ENCODE measurements at regions not wholly inside any gene's neighbourhood (a gene's known extent, or its start where the extent isn't known, plus 50 kb on each side); places are given as distances from the start of the nearest gene placed in this dataset.
A peak's percentile ranks its signal among the peaks of the same experiment; 100 is the strongest.

DNA sequence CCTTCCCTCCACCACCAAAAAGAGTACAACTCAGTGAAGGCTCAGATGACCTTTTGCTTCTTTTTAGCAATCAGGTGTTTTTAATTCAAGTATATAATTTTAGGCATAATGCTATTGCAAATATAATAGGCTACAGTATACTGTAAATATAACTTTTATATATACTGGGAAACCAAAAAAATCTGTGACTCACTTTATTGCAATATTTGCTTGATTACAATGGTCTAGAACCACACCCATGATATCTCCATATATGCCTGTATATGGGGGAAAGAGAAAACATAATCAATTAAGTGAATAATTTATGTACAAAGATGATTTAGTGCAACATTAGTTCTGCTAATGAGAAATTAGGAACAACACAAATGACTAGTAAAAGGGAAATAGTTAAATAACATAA lies 134.3 kb downstream of the TLE3 start:
- DNase-seq = no peak

DNA sequence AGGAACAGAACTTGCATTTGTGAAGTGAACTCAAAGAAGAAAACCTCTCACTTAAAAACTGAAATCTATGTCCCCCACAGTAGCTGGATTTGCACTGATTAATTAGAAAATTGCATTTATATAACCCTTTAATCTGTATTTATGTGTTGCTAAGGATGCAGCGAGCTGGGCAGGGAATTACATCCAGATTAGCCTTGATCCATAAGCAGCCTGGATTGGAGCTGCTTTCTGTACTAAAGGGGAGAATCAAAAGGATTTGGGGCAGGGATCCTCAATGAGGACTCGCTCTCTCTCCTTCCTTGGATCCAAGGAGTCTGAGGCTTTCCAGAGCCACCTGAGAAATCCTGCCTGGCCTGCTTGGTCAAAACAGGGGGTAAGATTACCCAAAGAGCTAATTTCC lies 125.9 kb downstream of the TLE3 start:
- no peak for DNase-seq

DNA sequence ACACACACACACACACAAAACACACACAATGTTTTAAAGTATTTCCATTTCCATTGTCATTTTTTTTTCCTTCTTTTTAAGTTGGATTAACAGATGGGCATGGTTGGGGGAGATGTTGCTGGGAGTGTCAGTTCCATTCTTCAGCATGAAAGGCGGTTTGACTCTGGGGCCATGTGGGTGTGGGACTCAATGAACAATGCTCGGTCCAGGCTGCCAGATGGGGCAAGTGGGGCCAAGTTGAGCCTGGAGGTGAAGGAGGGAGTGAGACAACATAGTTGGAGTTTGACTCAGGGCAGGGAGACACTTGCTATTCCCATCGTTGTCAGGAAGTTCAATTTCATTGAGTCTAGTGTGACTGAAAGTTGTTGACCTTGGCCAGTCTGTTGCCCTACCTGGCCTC lies 125.3 kb downstream of the TLE3 start:
- DNase-seq = no peak

DNA sequence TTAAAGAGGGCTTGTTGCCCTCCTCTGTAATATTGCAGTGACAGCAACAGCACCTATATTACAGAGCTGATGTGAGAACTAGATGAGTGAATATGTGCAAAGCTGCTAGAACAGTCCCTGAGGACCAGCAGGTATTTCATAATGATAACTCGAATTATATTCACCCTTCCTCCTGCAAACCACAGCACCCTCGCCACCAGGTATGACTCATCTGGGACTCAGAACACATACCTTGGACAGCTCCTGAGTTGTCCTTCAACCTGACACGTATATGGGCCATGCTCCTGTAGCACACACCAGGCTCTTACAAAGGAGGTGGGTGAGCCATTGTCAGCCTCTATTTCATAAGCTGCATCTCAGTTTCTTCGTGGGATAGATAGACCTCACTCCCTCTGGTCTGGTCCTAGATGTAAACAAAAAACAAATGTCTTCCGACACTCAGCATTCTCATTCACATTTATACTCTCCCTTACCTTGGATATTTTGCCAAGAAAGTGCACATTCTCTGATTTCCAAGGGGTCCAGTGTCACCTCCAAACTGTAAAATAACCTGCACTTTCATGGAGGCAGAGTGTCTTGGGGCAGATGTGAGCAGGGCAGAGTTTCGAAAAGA lies 124.5 kb downstream of the TLE3 start:
- peak; percentile 45 to 56 for DNase-seq

DNA sequence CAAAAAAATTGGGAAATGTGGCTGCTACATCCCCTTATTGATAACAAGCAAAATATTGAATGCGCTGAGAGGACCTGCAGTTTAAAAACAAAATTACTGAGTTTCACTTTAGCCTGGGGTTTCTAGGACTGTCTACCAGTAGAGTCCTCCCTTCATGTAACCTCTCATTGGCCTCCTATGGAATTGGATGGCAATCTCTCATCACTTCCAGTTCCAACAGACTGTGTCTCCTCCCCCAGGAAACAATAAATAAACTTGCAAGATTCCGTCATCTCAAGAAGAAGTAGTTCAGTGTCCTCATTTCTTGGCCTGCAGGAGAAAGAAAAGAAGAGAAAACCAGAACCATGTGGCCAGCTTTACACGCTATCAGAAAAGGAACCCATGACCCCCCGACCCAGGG lies 123.8 kb downstream of the TLE3 start:
- no peak for DNase-seq

GRCh38 chr15:69974321-69974720 lies 123.4 kb downstream of the TLE3 start:
- no peak for DNase-seq

- peak; percentile 62 to 64 for DNase-seq
Measured at GRCh38 chr15:69976366-69976994, 121.2 kb downstream of the TLE3 start.

DNA sequence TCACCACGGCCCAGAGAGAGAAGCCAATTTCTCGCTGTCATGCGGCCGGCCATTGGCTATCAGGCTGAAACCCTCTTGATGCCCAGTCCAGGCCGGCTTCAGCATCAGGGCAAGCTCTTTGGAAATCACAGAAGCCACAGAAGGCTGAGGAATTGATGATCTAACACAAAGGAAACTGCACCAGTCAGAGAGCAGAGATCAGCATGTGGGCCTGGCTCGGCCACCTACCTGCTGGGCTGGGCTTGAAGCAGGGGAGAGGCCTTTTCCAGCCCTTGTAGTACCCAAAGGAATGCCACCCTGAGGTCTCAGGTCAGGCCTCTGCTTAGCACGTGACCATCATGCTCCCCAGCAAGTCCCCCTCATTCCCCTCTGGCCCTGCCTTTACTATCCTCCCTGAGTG lies 119.1 kb downstream of the TLE3 start:
- no peak for DNase-seq

DNA sequence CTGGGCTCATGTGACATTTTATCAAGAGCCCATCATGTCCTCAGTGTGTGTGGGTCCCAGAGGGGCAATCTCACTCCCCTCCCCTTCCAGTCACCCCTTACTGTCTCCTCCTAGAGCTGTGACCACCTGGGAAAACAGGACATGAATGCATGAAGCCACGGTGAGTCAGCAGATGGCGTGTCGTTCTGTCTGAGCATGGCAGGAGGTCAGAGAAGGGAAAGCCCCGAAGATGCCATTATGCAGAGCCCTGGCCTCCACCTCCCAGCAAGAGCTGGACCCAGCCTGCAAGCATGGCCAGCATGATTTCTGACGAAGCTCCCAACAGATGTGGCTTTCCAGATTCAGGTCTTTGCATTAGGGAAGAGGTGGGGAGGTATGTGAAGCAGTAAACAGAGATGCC lies 118.5 kb downstream of the TLE3 start:
- DNase-seq = peak in 1 of 2 experiments; percentile 26

- DNase-seq = no peak
Measured at GRCh38 chr15:69979783-69980182, 117.9 kb downstream of the TLE3 start.

DNA sequence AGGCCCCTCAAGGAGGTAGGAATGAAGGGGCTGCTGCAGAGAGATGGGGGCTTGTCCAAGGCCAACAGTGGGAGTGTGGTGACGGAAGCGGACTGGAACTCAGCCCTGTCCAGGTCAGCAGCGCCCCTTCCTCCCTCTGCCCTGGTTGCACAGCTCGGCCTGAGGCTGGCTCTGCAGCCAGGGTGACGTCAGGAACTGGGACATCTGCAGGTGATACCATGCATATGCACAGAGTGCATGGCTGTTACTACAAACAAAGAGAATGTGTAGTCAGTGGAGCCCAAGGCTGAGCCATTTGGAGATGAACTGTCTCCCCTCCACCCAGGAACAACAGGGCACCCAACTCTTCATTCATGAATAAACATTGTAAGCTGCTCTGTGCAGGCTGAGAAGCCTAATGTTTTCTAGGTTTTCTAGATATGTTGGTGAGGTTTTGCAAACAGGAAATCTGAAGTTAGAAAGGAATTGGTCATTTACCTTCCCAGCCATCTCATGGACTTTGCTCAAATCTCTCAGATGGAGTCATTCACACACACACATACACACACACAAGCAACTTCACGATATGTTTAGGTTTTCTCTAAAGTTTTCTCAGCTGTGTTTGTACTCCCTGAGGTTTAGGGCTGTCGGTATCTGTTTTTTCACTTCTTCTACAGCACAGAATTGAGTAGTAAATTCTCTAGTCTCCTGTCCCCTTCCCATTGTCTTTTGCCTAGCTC lies 117.2 kb downstream of the TLE3 start:
- no peak for DNase-seq

GRCh38 chr15:69982037-69982436 lies 115.7 kb downstream of the TLE3 start:
- DNase-seq = no peak

GRCh38 chr15:69983696-69984265 lies 113.9 kb downstream of the TLE3 start:
- DNase-seq = no peak

- no peak for DNase-seq
Measured at GRCh38 chr15:69987492-69988489, 109.9 kb downstream of the TLE3 start.

DNA sequence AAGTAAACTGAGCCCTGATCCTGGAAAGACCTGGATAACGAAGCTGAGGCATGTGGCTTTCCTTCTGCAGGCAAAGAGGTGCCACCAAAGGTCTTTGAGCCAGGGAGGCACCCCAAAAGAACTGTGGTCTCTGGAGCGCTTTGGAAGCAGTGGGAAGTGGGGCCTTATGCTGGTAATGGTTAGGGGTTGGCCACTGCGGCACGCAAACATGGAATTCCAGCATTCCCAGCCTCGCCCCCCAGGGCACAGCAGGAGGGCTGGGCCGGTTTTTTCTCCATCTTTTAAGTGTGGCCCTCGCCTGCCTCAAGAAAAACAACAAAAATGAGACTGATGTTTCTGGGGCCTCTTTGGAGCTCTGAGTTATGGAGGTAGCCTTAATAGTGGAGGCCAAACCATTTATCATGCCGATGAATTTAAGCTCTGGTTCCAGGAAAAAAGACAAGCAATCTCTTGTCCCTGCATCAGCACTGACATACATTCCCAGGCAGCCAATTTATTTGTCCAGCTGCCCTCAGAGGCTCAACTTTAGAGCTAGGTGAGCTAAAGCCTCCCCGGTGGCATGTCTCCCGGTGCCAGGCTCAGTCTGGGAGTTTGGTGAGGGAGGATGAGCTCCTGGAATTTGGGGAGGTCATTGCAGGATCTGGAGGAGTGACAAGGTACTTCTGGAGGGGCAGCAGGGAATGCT lies 109.0 kb downstream of the TLE3 start:
- DNase-seq = no peak

DNA sequence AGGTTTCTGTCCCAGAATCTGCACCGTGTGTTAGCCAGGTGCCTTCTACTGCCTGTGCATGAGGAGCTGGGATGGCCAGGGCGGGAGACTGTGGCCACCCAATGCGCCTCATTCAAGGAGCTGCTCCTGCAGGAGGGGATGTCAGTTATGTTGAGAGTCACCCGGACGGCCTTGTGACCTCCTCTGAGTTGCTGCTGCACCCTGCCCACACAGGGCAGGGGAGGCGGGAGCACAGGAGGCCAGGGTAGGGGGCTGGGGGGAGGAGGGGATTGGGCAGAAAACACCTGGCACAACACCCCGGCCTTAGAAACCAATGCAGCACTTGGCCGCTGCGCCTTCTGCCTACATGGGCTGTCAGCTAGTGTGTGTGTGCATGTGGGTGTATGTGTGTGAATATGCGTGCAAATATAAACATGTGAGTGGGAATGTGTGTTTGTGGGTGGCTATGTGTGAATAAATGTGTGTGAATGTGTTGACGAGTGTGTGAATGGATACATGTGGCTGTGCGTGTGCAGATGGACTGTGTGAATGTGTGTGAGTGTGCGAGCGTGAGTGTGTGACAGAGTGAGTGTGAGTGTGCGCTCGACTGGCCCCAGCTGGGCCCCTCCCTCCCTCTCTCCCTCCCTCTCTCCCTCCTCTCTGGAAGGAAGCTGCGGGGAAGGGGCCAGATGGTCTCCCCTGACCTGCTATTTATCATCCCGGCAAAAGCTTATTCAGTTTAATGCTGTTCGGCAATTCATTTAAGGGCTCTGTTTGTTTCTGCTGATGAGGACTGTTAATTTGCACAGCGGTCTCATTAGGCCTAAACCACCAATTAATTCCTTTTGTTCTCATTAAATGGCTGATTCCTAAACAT lies 106.9 kb downstream of the TLE3 start:
- no peak for DNase-seq

- DNase-seq = no peak
Measured at GRCh38 chr15:69991551-69991980, 106.2 kb downstream of the TLE3 start.

DNA sequence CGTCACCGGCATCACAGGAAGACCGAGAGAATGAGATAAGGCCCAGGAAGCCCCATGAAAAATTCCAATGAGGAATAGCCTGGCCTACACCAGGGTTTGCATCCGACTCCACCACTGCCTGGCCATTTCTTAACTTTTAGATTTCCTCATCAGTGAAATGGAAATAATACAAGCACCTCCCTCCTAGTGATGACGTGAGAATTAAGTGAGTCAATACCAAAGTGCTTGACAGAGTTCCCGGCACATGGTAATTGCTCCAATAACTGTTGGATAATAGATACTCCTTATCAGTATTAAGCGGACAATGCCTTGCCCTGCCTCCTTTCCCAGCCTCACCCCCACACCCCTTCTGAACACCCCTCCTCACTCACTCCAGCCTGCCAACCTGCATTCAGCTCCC lies 105.4 kb downstream of the TLE3 start:
- DNase-seq = no peak

- DNase-seq = no peak
Measured at GRCh38 chr15:69994429-69995205, 103.1 kb downstream of the TLE3 start.
